ENCODE measurements at regions not wholly inside any gene's neighbourhood (a gene's known extent, or its start where the extent isn't known, plus 50 kb on each side); places are given as distances from the start of the nearest gene placed in this dataset.

DNA sequence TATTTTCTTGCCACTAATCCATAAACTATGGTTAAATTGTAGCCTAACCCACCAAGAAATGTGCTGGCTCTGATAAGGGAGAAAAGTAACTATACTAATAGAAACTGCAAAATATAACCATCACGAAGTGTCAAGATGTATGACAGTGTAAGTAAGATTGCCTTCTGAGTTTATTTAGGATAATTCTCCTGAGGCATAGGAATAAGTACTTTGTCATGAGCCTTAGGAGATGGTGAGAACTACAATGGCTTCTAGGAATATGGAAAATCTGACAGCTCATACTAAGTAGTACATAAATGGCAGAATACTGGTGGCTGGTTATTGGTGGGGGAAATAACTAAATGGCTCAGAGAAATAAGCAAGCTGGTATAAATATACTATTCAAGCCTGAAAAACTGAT, 543.9 kb downstream of the PRR16 start:
- TF ChIP-seq, protein P1, sequence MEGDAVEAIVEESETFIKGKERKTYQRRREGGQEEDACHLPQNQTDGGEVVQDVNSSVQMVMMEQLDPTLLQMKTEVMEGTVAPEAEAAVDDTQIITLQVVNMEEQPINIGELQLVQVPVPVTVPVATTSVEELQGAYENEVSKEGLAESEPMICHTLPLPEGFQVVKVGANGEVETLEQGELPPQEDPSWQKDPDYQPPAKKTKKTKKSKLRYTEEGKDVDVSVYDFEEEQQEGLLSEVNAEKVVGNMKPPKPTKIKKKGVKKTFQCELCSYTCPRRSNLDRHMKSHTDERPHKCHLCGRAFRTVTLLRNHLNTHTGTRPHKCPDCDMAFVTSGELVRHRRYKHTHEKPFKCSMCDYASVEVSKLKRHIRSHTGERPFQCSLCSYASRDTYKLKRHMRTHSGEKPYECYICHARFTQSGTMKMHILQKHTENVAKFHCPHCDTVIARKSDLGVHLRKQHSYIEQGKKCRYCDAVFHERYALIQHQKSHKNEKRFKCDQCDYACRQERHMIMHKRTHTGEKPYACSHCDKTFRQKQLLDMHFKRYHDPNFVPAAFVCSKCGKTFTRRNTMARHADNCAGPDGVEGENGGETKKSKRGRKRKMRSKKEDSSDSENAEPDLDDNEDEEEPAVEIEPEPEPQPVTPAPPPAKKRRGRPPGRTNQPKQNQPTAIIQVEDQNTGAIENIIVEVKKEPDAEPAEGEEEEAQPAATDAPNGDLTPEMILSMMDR (IDR thresholded peaks at IDR 0.05) = no peak
- TF ChIP-seq, protein P2, sequence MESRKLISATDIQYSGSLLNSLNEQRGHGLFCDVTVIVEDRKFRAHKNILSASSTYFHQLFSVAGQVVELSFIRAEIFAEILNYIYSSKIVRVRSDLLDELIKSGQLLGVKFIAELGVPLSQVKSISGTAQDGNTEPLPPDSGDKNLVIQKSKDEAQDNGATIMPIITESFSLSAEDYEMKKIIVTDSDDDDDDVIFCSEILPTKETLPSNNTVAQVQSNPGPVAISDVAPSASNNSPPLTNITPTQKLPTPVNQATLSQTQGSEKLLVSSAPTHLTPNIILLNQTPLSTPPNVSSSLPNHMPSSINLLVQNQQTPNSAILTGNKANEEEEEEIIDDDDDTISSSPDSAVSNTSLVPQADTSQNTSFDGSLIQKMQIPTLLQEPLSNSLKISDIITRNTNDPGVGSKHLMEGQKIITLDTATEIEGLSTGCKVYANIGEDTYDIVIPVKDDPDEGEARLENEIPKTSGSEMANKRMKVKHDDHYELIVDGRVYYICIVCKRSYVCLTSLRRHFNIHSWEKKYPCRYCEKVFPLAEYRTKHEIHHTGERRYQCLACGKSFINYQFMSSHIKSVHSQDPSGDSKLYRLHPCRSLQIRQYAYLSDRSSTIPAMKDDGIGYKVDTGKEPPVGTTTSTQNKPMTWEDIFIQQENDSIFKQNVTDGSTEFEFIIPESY (IDR thresholded peaks at IDR 0.05; ENCODE audit: borderline replicate concordance, low read depth) = no peak
- TF ChIP-seq POLR2AphosphoS5 (IDR thresholded peaks at IDR 0.05; ENCODE audit: low read depth, low read length) (no peak), RFX5 (IDR thresholded peaks at IDR 0.05; ENCODE audit: low read length) (no peak), SMC3 (IDR thresholded peaks at IDR 0.05; ENCODE audit: low read depth, low read length) (no peak), NFIC (IDR thresholded peaks at IDR 0.05; ENCODE audit: borderline replicate concordance) (no peak), RXRA (IDR thresholded peaks at IDR 0.05; ENCODE audit: borderline replicate concordance, low read depth) (no peak), MEF2A (IDR thresholded peaks at IDR 0.05; ENCODE audit: borderline replicate concordance, low read depth) (no peak)
- TF ChIP-seq, protein P3, sequence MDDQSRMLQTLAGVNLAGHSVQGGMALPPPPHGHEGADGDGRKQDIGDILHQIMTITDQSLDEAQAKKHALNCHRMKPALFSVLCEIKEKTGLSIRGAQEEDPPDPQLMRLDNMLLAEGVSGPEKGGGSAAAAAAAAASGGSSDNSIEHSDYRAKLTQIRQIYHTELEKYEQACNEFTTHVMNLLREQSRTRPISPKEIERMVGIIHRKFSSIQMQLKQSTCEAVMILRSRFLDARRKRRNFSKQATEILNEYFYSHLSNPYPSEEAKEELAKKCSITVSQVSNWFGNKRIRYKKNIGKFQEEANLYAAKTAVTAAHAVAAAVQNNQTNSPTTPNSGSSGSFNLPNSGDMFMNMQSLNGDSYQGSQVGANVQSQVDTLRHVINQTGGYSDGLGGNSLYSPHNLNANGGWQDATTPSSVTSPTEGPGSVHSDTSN (IDR thresholded peaks at IDR 0.05) = no peak

All from SK-N-SH (cell line).